WTC11 (cell line): ENCODE measurements at regions not wholly inside any gene's neighbourhood (a gene's known extent, or its start where the extent isn't known, plus 50 kb on each side); places are given as distances from the start of the nearest gene placed in this dataset.

ENCODE experiments used
- ATAC-seq: fragments of 200-7000 bp; cut with Tn5 transposase; 2 replicates; pipeline ENCODE4 v1.10.0; 2021; ENCODE audit warnings: mild to moderate bottlenecking, moderate library complexity
- CTCF ChIA-PET: fragments of 300-600 bp; sonication (Branson Sonifier 250); formaldehyde crosslinking; loops from one replicate; lab custom pipeline; 2021; ENCODE audit warnings: antibody characterized with exemption; lab: Charles Lee
- POLR2A ChIA-PET: fragments of 350-600 bp; sonication (Branson Sonifier 250); formaldehyde crosslinking; loops from one replicate; lab custom pipeline; 2021; ENCODE audit warnings: antibody characterized with exemption; lab: Charles Lee
- DNase-seq: peaks from one replicate; pipeline ENCODE4 v3.0.0; 2021; ENCODE audit warnings: low spot score
- H3K27ac Mint-ChIP-seq: 2 replicates; pipeline ENCODE4 v1.8.0; 2021; ENCODE audit warnings: mixed read lengths
- H3K27me3 Mint-ChIP-seq: 2 replicates; pipeline ENCODE4 v1.8.0; 2021; ENCODE audit warnings: low read depth, mild to moderate bottlenecking, moderate library complexity, mixed read lengths
- H3K36me3 Mint-ChIP-seq: 2 replicates; pipeline ENCODE4 v1.8.0; 2021; ENCODE audit warnings: mixed read lengths
- H3K4me1 Mint-ChIP-seq: 2 replicates; pipeline ENCODE4 v1.8.0; 2022; ENCODE audit warnings: mixed read lengths
- H3K4me3 Mint-ChIP-seq: 2 replicates; pipeline ENCODE4 v1.8.0; 2021; ENCODE audit warnings: mild to moderate bottlenecking, moderate library complexity, mixed read lengths
- H3K9me3 Mint-ChIP-seq: 2 replicates; pipeline ENCODE4 v1.8.0; 2021; ENCODE audit warnings: mixed read lengths
- ATF6 ChIP-seq: sonication (generic); formaldehyde crosslinking; IDR thresholded peaks from 2 replicates; pipeline ENCODE4 v1.8.1; 2023; ENCODE audit warnings: mild to moderate bottlenecking, missing genetic modification reagents
- CBFB ChIP-seq: sonication (generic); formaldehyde crosslinking; IDR thresholded peaks from 2 replicates; pipeline ENCODE4 v1.8.1; 2022; ENCODE audit warnings: mild to moderate bottlenecking, low read depth, missing genetic modification reagents
- CREB1 ChIP-seq: sonication (generic); formaldehyde crosslinking; IDR thresholded peaks from 2 replicates; pipeline ENCODE4 v1.8.0; 2023; ENCODE audit warnings: mild to moderate bottlenecking, missing genetic modification reagents
- CREM ChIP-seq: sonication (generic); formaldehyde crosslinking; IDR thresholded peaks from 2 replicates; pipeline ENCODE4 v1.8.1; 2022; ENCODE audit warnings: mild to moderate bottlenecking, missing genetic modification reagents, moderate library complexity
- FOXK1 ChIP-seq: sonication (generic); formaldehyde crosslinking; IDR thresholded peaks from 2 replicates; pipeline ENCODE4 v1.8.0; 2022; ENCODE audit warnings: mild to moderate bottlenecking, moderate library complexity, missing genetic modification reagents
- HMGA2 ChIP-seq: fragments of 250-450 bp; sonication (Bioruptor Pico); IDR thresholded peaks from 2 replicates; pipeline ENCODE4 v1.4.0; 2021; ENCODE audit warnings: mild to moderate bottlenecking, moderate library complexity
- PREB ChIP-seq: sonication (generic); formaldehyde crosslinking; IDR thresholded peaks from 2 replicates; pipeline ENCODE4 v1.8.1; 2022; ENCODE audit warnings: mild to moderate bottlenecking, missing genetic modification reagents, moderate library complexity, borderline replicate concordance
- TEAD1 ChIP-seq: sonication (generic); formaldehyde crosslinking; IDR thresholded peaks from 2 replicates; pipeline ENCODE4 v1.8.0; 2022; ENCODE audit warnings: mild to moderate bottlenecking, missing genetic modification reagents
- ZNF232 ChIP-seq: sonication (generic); formaldehyde crosslinking; IDR thresholded peaks from 2 replicates; pipeline ENCODE4 v1.8.0; 2022; ENCODE audit warnings: mild to moderate bottlenecking, missing genetic modification reagents
- ZNF423 ChIP-seq: fragments of 250-450 bp; sonication (Bioruptor Pico); IDR thresholded peaks from 2 replicates; pipeline ENCODE4 v2.1.2; 2022; ENCODE audit warnings: mild to moderate bottlenecking, moderate library complexity
- TF ChIP-seq, protein P1 (sequence below): fragments of 250-450 bp; sonication (Bioruptor Pico); IDR thresholded peaks from 2 replicates; pipeline ENCODE4 v1.8.0; 2021; ENCODE audit warnings: mild to moderate bottlenecking
- TF ChIP-seq, protein P2 (sequence below): sonication (generic); formaldehyde crosslinking; IDR thresholded peaks from 2 replicates; pipeline ENCODE4 v1.8.1; 2023; ENCODE audit warnings: mild to moderate bottlenecking, missing genetic modification reagents, moderate library complexity
- TF ChIP-seq, protein P3 (sequence below): sonication (generic); formaldehyde crosslinking; IDR thresholded peaks from 2 replicates; pipeline ENCODE4 v1.8.0; 2022; ENCODE audit warnings: missing genetic modification reagents
- TF ChIP-seq, protein P4 (sequence below): fragments of 250-450 bp; sonication (Bioruptor Pico); IDR thresholded peaks from 2 replicates; pipeline ENCODE4 v1.9.0; 2021; ENCODE audit warnings: moderate library complexity, mild to moderate bottlenecking, inconsistent platforms, borderline replicate concordance

DNA sequence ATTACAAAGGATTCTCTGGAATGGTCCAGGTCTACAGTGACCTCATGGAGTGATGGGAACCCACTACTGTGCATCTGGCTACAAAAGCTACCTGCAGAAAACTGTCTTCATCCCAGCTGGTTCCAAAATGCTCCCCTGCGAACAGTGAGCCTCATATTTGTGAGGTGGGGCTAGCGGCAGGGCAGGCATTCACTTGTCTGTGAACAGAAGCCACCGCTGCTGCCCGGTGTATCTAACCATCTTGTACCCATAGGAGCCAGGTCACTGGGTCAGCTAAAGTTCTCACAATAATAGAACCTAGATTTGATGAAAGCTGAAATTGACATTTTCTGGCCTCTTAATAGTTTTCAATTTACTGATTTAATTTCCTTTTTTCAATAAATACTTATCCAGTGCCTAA lies 150.7 kb downstream of the KLF13 start:
- CTCF ChIA-PET = interaction anchor here (2.1 kb wide), 1 partner anchor 13 kb away, joined by 5 read pairs; no protein-coding TSS in a partner anchor
- peaks cover 3% of the 10 kb centered on the region; the same call in 1 of the 2 replicates for H3K9me3 Mint-ChIP-seq
- H3K36me3 Mint-ChIP-seq = no peaks in the 10 kb centered on the region
- H3K4me3 Mint-ChIP-seq = no peak overlapping the region
- H3K4me1 Mint-ChIP-seq = peaks cover 6% of the 10 kb centered on the region
- ATAC-seq (no peak), DNase-seq (no peak)
- POLR2A ChIA-PET = no interaction called here
- TF ChIP-seq, protein P1, sequence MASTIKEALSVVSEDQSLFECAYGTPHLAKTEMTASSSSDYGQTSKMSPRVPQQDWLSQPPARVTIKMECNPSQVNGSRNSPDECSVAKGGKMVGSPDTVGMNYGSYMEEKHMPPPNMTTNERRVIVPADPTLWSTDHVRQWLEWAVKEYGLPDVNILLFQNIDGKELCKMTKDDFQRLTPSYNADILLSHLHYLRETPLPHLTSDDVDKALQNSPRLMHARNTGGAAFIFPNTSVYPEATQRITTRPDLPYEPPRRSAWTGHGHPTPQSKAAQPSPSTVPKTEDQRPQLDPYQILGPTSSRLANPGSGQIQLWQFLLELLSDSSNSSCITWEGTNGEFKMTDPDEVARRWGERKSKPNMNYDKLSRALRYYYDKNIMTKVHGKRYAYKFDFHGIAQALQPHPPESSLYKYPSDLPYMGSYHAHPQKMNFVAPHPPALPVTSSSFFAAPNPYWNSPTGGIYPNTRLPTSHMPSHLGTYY (CRISPR knock-in tag) = no peak
- peaks cover 19% of the 10 kb centered on the region for H3K27me3 Mint-ChIP-seq
- no peak overlapping the region for H3K27ac Mint-ChIP-seq

- peaks cover 27% of the 10 kb centered on the region for H3K27me3 Mint-ChIP-seq
- no peak overlapping the region for H3K27ac Mint-ChIP-seq
- CTCF ChIA-PET = interaction anchor here (1.0 kb wide), 2 partner anchors 35 to 43 kb away, joined by 3 read pairs; no protein-coding TSS in a partner anchor
- H3K36me3 Mint-ChIP-seq = no peaks in the 10 kb centered on the region
- no peak overlapping the region for H3K4me3 Mint-ChIP-seq
- DNase-seq (no peak), ATAC-seq (no peak)
- peaks cover 3% of the 10 kb centered on the region; the same call in 1 of the 2 replicates for H3K9me3 Mint-ChIP-seq
- TF ChIP-seq ZNF232 (CRISPR knock-in tag) (no peak), CBFB (no peak), CREM (CRISPR knock-in tag) (no peak), ZNF423 (CRISPR knock-in tag) (no peak), TEAD1 (CRISPR knock-in tag) (no peak), CREB1 (CRISPR knock-in tag) (no peak), PREB (CRISPR knock-in tag) (no peak), FOXK1 (CRISPR knock-in tag) (no peak), HMGA2 (no peak), ATF6 (CRISPR knock-in tag) (no peak)
- TF ChIP-seq, protein P2, sequence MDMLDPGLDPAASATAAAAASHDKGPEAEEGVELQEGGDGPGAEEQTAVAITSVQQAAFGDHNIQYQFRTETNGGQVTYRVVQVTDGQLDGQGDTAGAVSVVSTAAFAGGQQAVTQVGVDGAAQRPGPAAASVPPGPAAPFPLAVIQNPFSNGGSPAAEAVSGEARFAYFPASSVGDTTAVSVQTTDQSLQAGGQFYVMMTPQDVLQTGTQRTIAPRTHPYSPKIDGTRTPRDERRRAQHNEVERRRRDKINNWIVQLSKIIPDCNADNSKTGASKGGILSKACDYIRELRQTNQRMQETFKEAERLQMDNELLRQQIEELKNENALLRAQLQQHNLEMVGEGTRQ (CRISPR knock-in tag) = no peak
- TF ChIP-seq, protein P3, sequence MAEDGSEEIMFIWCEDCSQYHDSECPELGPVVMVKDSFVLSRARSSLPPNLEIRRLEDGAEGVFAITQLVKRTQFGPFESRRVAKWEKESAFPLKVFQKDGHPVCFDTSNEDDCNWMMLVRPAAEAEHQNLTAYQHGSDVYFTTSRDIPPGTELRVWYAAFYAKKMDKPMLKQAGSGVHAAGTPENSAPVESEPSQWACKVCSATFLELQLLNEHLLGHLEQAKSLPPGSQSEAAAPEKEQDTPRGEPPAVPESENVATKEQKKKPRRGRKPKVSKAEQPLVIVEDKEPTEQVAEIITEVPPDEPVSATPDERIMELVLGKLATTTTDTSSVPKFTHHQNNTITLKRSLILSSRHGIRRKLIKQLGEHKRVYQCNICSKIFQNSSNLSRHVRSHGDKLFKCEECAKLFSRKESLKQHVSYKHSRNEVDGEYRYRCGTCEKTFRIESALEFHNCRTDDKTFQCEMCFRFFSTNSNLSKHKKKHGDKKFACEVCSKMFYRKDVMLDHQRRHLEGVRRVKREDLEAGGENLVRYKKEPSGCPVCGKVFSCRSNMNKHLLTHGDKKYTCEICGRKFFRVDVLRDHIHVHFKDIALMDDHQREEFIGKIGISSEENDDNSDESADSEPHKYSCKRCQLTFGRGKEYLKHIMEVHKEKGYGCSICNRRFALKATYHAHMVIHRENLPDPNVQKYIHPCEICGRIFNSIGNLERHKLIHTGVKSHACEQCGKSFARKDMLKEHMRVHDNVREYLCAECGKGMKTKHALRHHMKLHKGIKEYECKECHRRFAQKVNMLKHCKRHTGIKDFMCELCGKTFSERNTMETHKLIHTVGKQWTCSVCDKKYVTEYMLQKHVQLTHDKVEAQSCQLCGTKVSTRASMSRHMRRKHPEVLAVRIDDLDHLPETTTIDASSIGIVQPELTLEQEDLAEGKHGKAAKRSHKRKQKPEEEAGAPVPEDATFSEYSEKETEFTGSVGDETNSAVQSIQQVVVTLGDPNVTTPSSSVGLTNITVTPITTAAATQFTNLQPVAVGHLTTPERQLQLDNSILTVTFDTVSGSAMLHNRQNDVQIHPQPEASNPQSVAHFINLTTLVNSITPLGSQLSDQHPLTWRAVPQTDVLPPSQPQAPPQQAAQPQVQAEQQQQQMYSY (CRISPR knock-in tag) = no peak
- TF ChIP-seq, protein P4, sequence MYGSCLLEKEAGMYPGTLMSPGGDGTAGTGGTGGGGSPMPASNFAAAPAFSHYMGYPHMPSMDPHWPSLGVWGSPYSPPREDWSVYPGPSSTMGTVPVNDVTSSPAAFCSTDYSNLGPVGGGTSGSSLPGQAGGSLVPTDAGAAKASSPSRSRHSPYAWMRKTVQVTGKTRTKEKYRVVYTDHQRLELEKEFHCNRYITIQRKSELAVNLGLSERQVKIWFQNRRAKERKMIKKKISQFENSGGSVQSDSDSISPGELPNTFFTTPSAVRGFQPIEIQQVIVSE (CRISPR knock-in tag) = no peak
- TF ChIP-seq, all 79 proteins: peak for 0
- H3K4me1 Mint-ChIP-seq = peaks cover 7% of the 10 kb centered on the region
- POLR2A ChIA-PET = no interaction called here
Measured at GRCh38 chr15:31477851-31478701, 151.4 kb downstream of the KLF13 start.
